H9 (cell line): ENCODE measurements at regions not wholly inside any gene's neighbourhood (a gene's known extent, or its start where the extent isn't known, plus 50 kb on each side); places are given as distances from the start of the nearest gene placed in this dataset.

Experiments used
- DNase-seq: peaks from one replicate; pipeline ENCODE4 v3.0.0-alpha.2; 2017
- H2AFZ ChIP-seq: one replicate; pipeline ENCODE4 v1.6.1; 2013; ENCODE audit warnings: mild to moderate bottlenecking, low read length, control low read depth, moderate library complexity
- H2AK5ac ChIP-seq: 2 replicates; pipeline ENCODE4 v1.6.1; 2013; ENCODE audit warnings: low read length, control low read depth, mixed read lengths; ENCODE audit not compliant: insufficient read length
- H2BK120ac ChIP-seq: one replicate; pipeline ENCODE4 v1.6.1; 2013; ENCODE audit warnings: low read depth, mild to moderate bottlenecking, low read length, control low read depth, inconsistent platforms; ENCODE audit not compliant: poor library complexity, severe bottlenecking
- H2BK12ac ChIP-seq: 2 replicates; pipeline ENCODE4 v1.6.1; 2013; ENCODE audit warnings: low read length, control low read depth, mixed read lengths, low read depth; ENCODE audit not compliant: insufficient read length
- H2BK15ac ChIP-seq: 2 replicates; pipeline ENCODE4 v1.6.1; 2013; ENCODE audit warnings: low read depth, low read length, control low read depth
- H2BK20ac ChIP-seq: one replicate; pipeline ENCODE4 v1.6.1; 2013; ENCODE audit warnings: low read depth, mild to moderate bottlenecking, low read length, control low read depth, inconsistent platforms; ENCODE audit not compliant: poor library complexity, severe bottlenecking
- H2BK5ac ChIP-seq: 2 replicates; pipeline ENCODE4 v1.6.1; 2013; ENCODE audit warnings: low read length, control low read depth, mixed read lengths; ENCODE audit not compliant: insufficient read length
- H3K14ac ChIP-seq: 2 replicates; pipeline ENCODE4 v1.6.1; 2013; ENCODE audit warnings: low read length, control low read depth; ENCODE audit not compliant: insufficient read depth
- H3K18ac ChIP-seq: 2 replicates; pipeline ENCODE4 v1.6.1; 2013; ENCODE audit warnings: low read depth, mild to moderate bottlenecking, mixed read lengths, low read length, control low read depth; ENCODE audit not compliant: insufficient read length
- H3K23ac ChIP-seq: 2 replicates; pipeline ENCODE4 v1.6.1; 2013; ENCODE audit warnings: low read length, control low read depth, mixed read lengths, low read depth; ENCODE audit not compliant: insufficient read length
- H3K23me2 ChIP-seq: 2 replicates; pipeline ENCODE4 v1.6.1; 2013; ENCODE audit warnings: low read depth, mild to moderate bottlenecking, mixed read lengths, low read length, control low read depth; ENCODE audit not compliant: insufficient read length, poor library complexity, severe bottlenecking
- H3K27ac ChIP-seq: 2 replicates; pipeline ENCODE4 v1.5.1; 2013; ENCODE audit warnings: low read length, control low read depth, mixed read lengths, low read depth; ENCODE audit not compliant: insufficient read length
- H3K27me3 ChIP-seq: 2 replicates; pipeline ENCODE4 v1.6.1; 2013; ENCODE audit warnings: low read length, control low read depth, inconsistent platforms; ENCODE audit not compliant: insufficient read depth
- H3K4ac ChIP-seq: 2 replicates; pipeline ENCODE4 v1.6.1; 2013; ENCODE audit warnings: low read depth, mild to moderate bottlenecking, control low read depth, inconsistent platforms, low read length, moderate library complexity
- H3K4me1 ChIP-seq: 2 replicates; pipeline ENCODE4 v1.6.1; 2013; ENCODE audit warnings: low read length, control low read depth, inconsistent platforms; ENCODE audit not compliant: insufficient read depth
- H3K4me2 ChIP-seq: 2 replicates; pipeline ENCODE4 v1.6.1; 2013; ENCODE audit warnings: low read length, control low read depth, mixed read lengths; ENCODE audit not compliant: insufficient read length, insufficient read depth
- H3K56ac ChIP-seq: 2 replicates; pipeline ENCODE4 v1.6.1; 2013; ENCODE audit warnings: low read depth, mild to moderate bottlenecking, mixed read lengths, low read length, control low read depth; ENCODE audit not compliant: insufficient read length
- H3K79me1 ChIP-seq: 2 replicates; pipeline ENCODE4 v1.6.1; 2013; ENCODE audit warnings: low read depth, mild to moderate bottlenecking, moderate library complexity, low read length, control low read depth, inconsistent platforms; ENCODE audit not compliant: insufficient read depth, poor library complexity, severe bottlenecking
- H3K79me2 ChIP-seq: 2 replicates; pipeline ENCODE4 v1.6.1; 2013; ENCODE audit warnings: low read length, control low read depth, inconsistent platforms; ENCODE audit not compliant: insufficient read depth
- H3K9ac ChIP-seq: 2 replicates; pipeline ENCODE4 v1.6.1; 2013; ENCODE audit warnings: low read length, control low read depth, mixed read lengths; ENCODE audit not compliant: insufficient read length; ENCODE audit errors: extremely low read depth
- H3K9me3 ChIP-seq: one replicate; pipeline ENCODE4 v1.6.1; 2013; ENCODE audit warnings: low read depth, low read length, inconsistent platforms; ENCODE audit not compliant: control insufficient read depth
- H3T11ph ChIP-seq: one replicate; pipeline ENCODE4 v1.6.1; 2013; ENCODE audit warnings: mild to moderate bottlenecking, low read length, control low read depth, inconsistent platforms
- H4K20me1 ChIP-seq: one replicate; pipeline ENCODE4 v1.6.1; 2013; ENCODE audit not compliant: control insufficient read depth, insufficient read length, insufficient read depth
- H4K5ac ChIP-seq: 2 replicates; pipeline ENCODE4 v1.6.1; 2013; ENCODE audit warnings: low read depth, mild to moderate bottlenecking, mixed read lengths, low read length, control low read depth; ENCODE audit not compliant: insufficient read length
- H4K8ac ChIP-seq: replicated peaks from 2 replicates; pipeline ENCODE4 v1.6.1; 2013; ENCODE audit warnings: low read length, control low read depth, mixed read lengths, low read depth; ENCODE audit not compliant: insufficient read length
- H4K91ac ChIP-seq: 2 replicates; pipeline ENCODE4 v1.6.1; 2013; ENCODE audit warnings: low read depth, mild to moderate bottlenecking, moderate library complexity, mixed read lengths, low read length, control low read depth; ENCODE audit not compliant: insufficient read length
- H3K27ac Mint-ChIP-seq, 3 experiments: 2 replicates in 2 of 3; 3 replicates in 1 of 3; pipeline ENCODE4 v1.8.0; 2020 to 2021; ENCODE audit warnings: mixed read lengths in 3 of 3, mild to moderate bottlenecking in 1 of 3, moderate library complexity in 1 of 3
- H3K27me3 Mint-ChIP-seq: 2 replicates; pipeline ENCODE4 v1.8.0; 2021; ENCODE audit warnings: low read depth, mild to moderate bottlenecking, moderate library complexity, mixed read lengths
- H3K36me3 Mint-ChIP-seq, 3 experiments: 2 replicates in 2 of 3; 3 replicates in 1 of 3; pipeline ENCODE4 v1.8.0; 2020 to 2021; ENCODE audit warnings: low read depth in 3 of 3, mixed read lengths in 3 of 3; ENCODE audit not compliant: insufficient read depth in 1 of 3
- H3K4me1 Mint-ChIP-seq, 2 experiments: 2 replicates each; pipeline ENCODE4 v1.8.0; 2020; ENCODE audit warnings: mixed read lengths in 2 of 2
- H3K4me3 Mint-ChIP-seq, 2 experiments: 2 replicates in 1 of 2; 3 replicates in 1 of 2; pipeline ENCODE4 v1.8.0; 2020 to 2021; ENCODE audit warnings: mild to moderate bottlenecking in 2 of 2, mixed read lengths in 2 of 2, moderate library complexity in 1 of 2
- H3K9me3 Mint-ChIP-seq, 2 experiments: 2 replicates in 1 of 2; 3 replicates in 1 of 2; pipeline ENCODE4 v1.8.0; 2020; ENCODE audit warnings: mild to moderate bottlenecking in 2 of 2, mixed read lengths in 2 of 2, moderate library complexity in 1 of 2
- CTCF ChIP-seq: fragments of 200-600 bp; sonication (generic); conservative IDR thresholded peaks from 3 replicates; pipeline ENCODE4 v1.8.0; 2021; ENCODE audit warnings: antibody characterized with exemption, mild to moderate bottlenecking

GRCh38 chr4:148923881-148924280 lies 481.7 kb upstream of the NR3C2 start:
- Histone ChIP-seq H3K4ac (no peak overlapping the region), H2AK5ac (no peak overlapping the region), H3T11ph (no peak overlapping the region), H2BK20ac (no peak overlapping the region), H2BK5ac (no peak overlapping the region), H4K8ac (no peak overlapping the region), H3K23me2 (no peaks in the 10 kb centered on the region), H2AFZ (no peak overlapping the region), H3K79me2 (no peaks in the 10 kb centered on the region), H3K23ac (no peak overlapping the region), H4K91ac (no peak overlapping the region), H3K18ac (no peak overlapping the region), H3K79me1 (no peaks in the 10 kb centered on the region), H2BK12ac (no peak overlapping the region), H4K5ac (no peak overlapping the region), H3K27me3 (no peaks in the 10 kb centered on the region), H3K27ac (no peak overlapping the region), H2BK120ac (no peak overlapping the region), H3K9me3 (no peaks in the 10 kb centered on the region), H3K4me1 (no peaks in the 10 kb centered on the region), H4K20me1 (no peaks in the 10 kb centered on the region), H3K14ac (no peak overlapping the region), H3K9ac (no peak overlapping the region), H3K56ac (no peak overlapping the region), H2BK15ac (no peak overlapping the region), H3K4me2 (no peak overlapping the region)
- DNase-seq: no peak
- no peak overlapping the region for H3K4me3 Mint-ChIP-seq
- peaks cover 0 to 3% (median 0%) of the 10 kb centered on the region in 3 experiments; a peak in 2 of 7 replicates for H3K36me3 Mint-ChIP-seq
- H3K9me3 Mint-ChIP-seq: peaks cover 2 to 3% of the 10 kb centered on the region in 2 experiments; a peak in 3 of 5 replicates
- TF ChIP-seq CTCF: no peak
- H3K27me3 Mint-ChIP-seq: no peaks in the 10 kb centered on the region
- H3K27ac Mint-ChIP-seq: no peak overlapping the region
- peaks cover 2 to 4% of the 10 kb centered on the region in 2 experiments; a peak in 3 of 4 replicates for H3K4me1 Mint-ChIP-seq
